OCI-LY3 (cell line): ENCODE measurements at regions not wholly inside any gene's neighbourhood (a gene's known extent, or its start where the extent isn't known, plus 50 kb on each side); places are given as distances from the start of the nearest gene placed in this dataset.

Experiments used
- CTCF ChIP-seq: fragments of 200-600, 300-600 bp; sonication (generic); IDR thresholded peaks from 2 replicates; pipeline ENCODE4 v1.5.1; 2014; ENCODE audit warnings: antibody characterized with exemption, low read length, low read depth
- EZH2phosphoT487 ChIP-seq: fragments of 200-600 bp; shearing (Covaris generic); IDR thresholded peaks from 2 replicates; pipeline ENCODE4 v1.6.1; 2018; ENCODE audit warnings: antibody characterized with exemption, mixed run types, low read depth

GRCh38 chr6:44603044-44603686, 215.7 kb downstream of the CDC5L start:
- TF ChIP-seq CTCF: no peak
- no peak for TF ChIP-seq EZH2phosphoT487
